IMR-90 (cell line): ENCODE measurements at regions not wholly inside any gene's neighbourhood (a gene's known extent, or its start where the extent isn't known, plus 50 kb on each side); places are given as distances from the start of the nearest gene placed in this dataset.

ENCODE experiments used
- ATAC-seq: fragments of 200-7000 bp; cut with Tn5 transposase; 2 replicates; pipeline ENCODE4 v1.9.1; 2020; ENCODE audit warnings: low read depth, mild to moderate bottlenecking, moderate library complexity
- BruUV-seq: library from RNA; stranded (reverse); fragments of 400-500 nt; replicated peaks from 2 replicates; lab custom pipeline; 2021; lab: Mats Ljungman, UMichigan
- CTCF ChIA-PET: fragments of 300-600 bp; formaldehyde crosslinking; extraction: SDS; loops from one replicate; lab custom pipeline; 2021; ENCODE audit warnings: antibody characterized with exemption; lab: Yijun Ruan, JAX
- POLR2A ChIA-PET: fragments of 300-600 bp; sonication (Branson Sonifier 250); formaldehyde crosslinking; loops from one replicate; lab custom pipeline; 2022; ENCODE audit warnings: antibody characterized with exemption; ENCODE audit not compliant: unreplicated experiment; lab: Charles Lee
- DNase-seq: peaks from one replicate; pipeline ENCODE4 v3.0.0; 2013
- H2AFZ ChIP-seq: replicated peaks from 2 replicates; pipeline ENCODE3; 2013; ENCODE audit warnings: low read length, mild to moderate bottlenecking; ENCODE audit not compliant: poor library complexity
- H2AK5ac ChIP-seq: 2 replicates; pipeline ENCODE4 v1.6.1; 2013; ENCODE audit warnings: low read depth, low read length, inconsistent platforms
- H2AK9ac ChIP-seq: replicated peaks from 2 replicates; pipeline ENCODE3; 2013; ENCODE audit warnings: mild to moderate bottlenecking, low read depth, low read length, moderate library complexity; ENCODE audit not compliant: poor library complexity
- H2BK120ac ChIP-seq: 2 replicates; pipeline ENCODE4 v1.6.1; 2013; ENCODE audit warnings: low read depth, low read length, inconsistent platforms
- H2BK15ac ChIP-seq: 3 replicates; pipeline ENCODE4 v1.6.1; 2013; ENCODE audit warnings: low read depth, low read length, inconsistent platforms
- H2BK20ac ChIP-seq: 2 replicates; pipeline ENCODE4 v1.6.1; 2013; ENCODE audit warnings: low read depth, mild to moderate bottlenecking, inconsistent platforms, low read length, moderate library complexity
- H2BK5ac ChIP-seq: 2 replicates; pipeline ENCODE4 v1.6.1; 2013; ENCODE audit warnings: mild to moderate bottlenecking, low read depth, low read length, inconsistent platforms; ENCODE audit not compliant: poor library complexity, severe bottlenecking
- H3K14ac ChIP-seq: replicated peaks from 2 replicates; pipeline ENCODE4 v1.6.1; 2013; ENCODE audit warnings: low read depth, low read length, inconsistent platforms
- H3K18ac ChIP-seq: 2 replicates; pipeline ENCODE4 v1.6.1; 2013; ENCODE audit warnings: low read depth, low read length, control low read depth
- H3K23ac ChIP-seq: 2 replicates; pipeline ENCODE4 v1.6.1; 2013; ENCODE audit warnings: low read depth, low read length, inconsistent platforms
- H3K27ac ChIP-seq: 2 replicates; pipeline ENCODE4 v1.5.1; 2013; ENCODE audit warnings: mild to moderate bottlenecking, control low read depth, low read length; ENCODE audit not compliant: insufficient read depth
- H3K27me3 ChIP-seq: 2 replicates; pipeline ENCODE4 v1.6.1; 2013; ENCODE audit warnings: low read length; ENCODE audit not compliant: control insufficient read depth, insufficient read depth
- H3K36me3 ChIP-seq: 2 replicates; pipeline ENCODE4 v1.6.1; 2013; ENCODE audit warnings: low read length, mixed read lengths; ENCODE audit not compliant: control insufficient read depth, insufficient read depth
- H3K4ac ChIP-seq: 2 replicates; pipeline ENCODE4 v1.6.1; 2013; ENCODE audit warnings: low read depth, low read length, inconsistent platforms
- H3K4me1 ChIP-seq: 2 replicates; pipeline ENCODE4 v1.6.1; 2013; ENCODE audit warnings: low read length, mixed read lengths; ENCODE audit not compliant: control insufficient read depth, insufficient read depth
- H3K4me2 ChIP-seq: 2 replicates; pipeline ENCODE4 v1.6.1; 2013; ENCODE audit warnings: low read depth, mild to moderate bottlenecking, control low read depth, low read length, moderate library complexity
- H3K4me3 ChIP-seq: 2 replicates; pipeline ENCODE4 v1.5.1; 2013; ENCODE audit warnings: low read depth, mild to moderate bottlenecking, control low read depth, low read length, moderate library complexity; ENCODE audit not compliant: insufficient read depth
- H3K56ac ChIP-seq: 2 replicates; pipeline ENCODE4 v1.6.1; 2013; ENCODE audit warnings: low read length, inconsistent platforms; ENCODE audit not compliant: insufficient read depth; ENCODE audit errors: extremely low read depth
- H3K79me1 ChIP-seq, 2 experiments: 2 replicates each; pipeline ENCODE4 v1.6.1; 2013; ENCODE audit warnings: low read length in 2 of 2, inconsistent platforms in 1 of 2, low read depth in 1 of 2
- H3K9ac ChIP-seq: 2 replicates; pipeline ENCODE4 v1.6.1; 2013; ENCODE audit warnings: low read depth, low read length, control low read depth
- H3K9me1 ChIP-seq: 2 replicates; pipeline ENCODE4 v1.6.1; 2013; ENCODE audit warnings: low read length, inconsistent platforms; ENCODE audit not compliant: insufficient read depth
- H3K9me3 ChIP-seq: 2 replicates; pipeline ENCODE4 v1.6.1; 2013; ENCODE audit warnings: low read length; ENCODE audit not compliant: control insufficient read depth, insufficient read depth
- H4K20me1 ChIP-seq: 2 replicates; pipeline ENCODE4 v1.6.1; 2013; ENCODE audit warnings: low read length, inconsistent platforms; ENCODE audit not compliant: insufficient read depth
- H4K5ac ChIP-seq: 2 replicates; pipeline ENCODE4 v1.6.1; 2013; ENCODE audit warnings: mild to moderate bottlenecking, low read depth, low read length, control low read depth
- H4K8ac ChIP-seq, 2 experiments: 2 replicates each; pipeline ENCODE4 v1.6.1; 2013; ENCODE audit warnings: low read depth in 2 of 2, low read length in 2 of 2, control low read depth in 1 of 2, inconsistent platforms in 1 of 2
- H4K91ac ChIP-seq: 2 replicates; pipeline ENCODE4 v1.6.1; 2013; ENCODE audit warnings: low read depth, low read length, inconsistent platforms; ENCODE audit not compliant: insufficient read depth
- CEBPB ChIP-seq: IDR thresholded peaks from 2 replicates; pipeline ENCODE4 v1.6.1; 2012; ENCODE audit warnings: low read depth, low read length, improper control_type of control experiment
- CHD1 ChIP-seq: IDR thresholded peaks from 2 replicates; pipeline ENCODE4 v1.6.1; 2012; ENCODE audit warnings: low read depth, low read length, improper control_type of control experiment
- FOS ChIP-seq: fragments of 150-350 bp; IDR thresholded peaks from 2 replicates; pipeline ENCODE4 v1.6.1; 2016; ENCODE audit warnings: low read depth, low read length
- MAFK ChIP-seq: IDR thresholded peaks from 2 replicates; pipeline ENCODE4 v1.6.1; 2012; ENCODE audit warnings: low read depth, low read length, improper control_type of control experiment
- MAZ ChIP-seq: IDR thresholded peaks from 2 replicates; pipeline ENCODE4 v1.6.1; 2012; ENCODE audit warnings: low read depth, mild to moderate bottlenecking, low read length, improper control_type of control experiment, moderate library complexity, borderline replicate concordance
- MXI1 ChIP-seq: IDR thresholded peaks from 2 replicates; pipeline ENCODE4 v1.6.1; 2012; ENCODE audit warnings: low read depth, mild to moderate bottlenecking, low read length, moderate library complexity, borderline replicate concordance
- NFE2L2 ChIP-seq: fragments of 150-350 bp; IDR thresholded peaks from 2 replicates; pipeline ENCODE4 v1.6.1; 2016; ENCODE audit warnings: low read depth, mild to moderate bottlenecking, low read length
- POLR2A ChIP-seq: IDR thresholded peaks from 2 replicates; pipeline ENCODE4 v1.6.1; 2012; ENCODE audit warnings: mild to moderate bottlenecking, low read depth, low read length
- RCOR1 ChIP-seq: IDR thresholded peaks from 2 replicates; pipeline ENCODE4 v1.6.1; 2012; ENCODE audit warnings: mild to moderate bottlenecking, low read length, improper control_type of control experiment; ENCODE audit not compliant: insufficient replicate concordance
- RFX5 ChIP-seq: IDR thresholded peaks from 2 replicates; pipeline ENCODE4 v1.8.0; 2012; ENCODE audit warnings: low read depth, mild to moderate bottlenecking, low read length, moderate library complexity
- SMC3 ChIP-seq: fragments of 150-350 bp; IDR thresholded peaks from 2 replicates; pipeline ENCODE4 v1.6.1; 2016; ENCODE audit warnings: low read depth, mild to moderate bottlenecking, antibody characterized with exemption, low read length, moderate library complexity
- WGBS, 2 experiments: methylation state at CpG; one replicate each; pipeline versions ENCODE4 v1.1.5 to v1.1.7; 2013; ENCODE audit warnings: missing lambda C conversion rate in 2 of 2; ENCODE audit not compliant: insufficient read length in 1 of 2; ENCODE audit errors: extremely low coverage in 2 of 2; 5-methylcytosine and 5-hydroxymethylcytosine counted together
- dilution Hi-C: fragments of 300-500 bp; cut with HindIII; formaldehyde crosslinking; loops from one replicate; pipeline ENCODE4 v1.14.3; 2018; ENCODE audit warnings: low sequenced_read_pairs; ENCODE audit not compliant: unreplicated experiment
- in situ Hi-C: fragments of 300-500 bp; cut with MboI; formaldehyde crosslinking; loops from 3 replicates; pipeline ENCODE4 v1.14.3; 2019; ENCODE audit warnings: low sequenced_read_pairs, inconsistent platforms, mixed read lengths
- intact Hi-C: fragments of 100-400 bp; cut with micrococcal nuclease; formaldehyde crosslinking; loops from 2 replicates; pipeline ENCODE4 v1.10.0; 2022
- TF ChIP-seq, protein P1 (sequence below): fragments of 150-350 bp; IDR thresholded peaks from 2 replicates; pipeline ENCODE4 v1.6.1; 2017; ENCODE audit warnings: mild to moderate bottlenecking, antibody characterized with exemption, low read length, low read depth
- TF ChIP-seq, protein P2 (sequence below): fragments of 150-350 bp; IDR thresholded peaks from 2 replicates; pipeline ENCODE4 v1.6.1; 2016; ENCODE audit warnings: low read depth, mild to moderate bottlenecking, low read length, moderate library complexity, borderline replicate concordance
- TF ChIP-seq, protein P3 (sequence below): conservative IDR thresholded peaks from 2 replicates; pipeline ENCODE4 v1.5.1; 2012; ENCODE audit warnings: mild to moderate bottlenecking, low read depth, low read length, improper control_type of control experiment

DNA sequence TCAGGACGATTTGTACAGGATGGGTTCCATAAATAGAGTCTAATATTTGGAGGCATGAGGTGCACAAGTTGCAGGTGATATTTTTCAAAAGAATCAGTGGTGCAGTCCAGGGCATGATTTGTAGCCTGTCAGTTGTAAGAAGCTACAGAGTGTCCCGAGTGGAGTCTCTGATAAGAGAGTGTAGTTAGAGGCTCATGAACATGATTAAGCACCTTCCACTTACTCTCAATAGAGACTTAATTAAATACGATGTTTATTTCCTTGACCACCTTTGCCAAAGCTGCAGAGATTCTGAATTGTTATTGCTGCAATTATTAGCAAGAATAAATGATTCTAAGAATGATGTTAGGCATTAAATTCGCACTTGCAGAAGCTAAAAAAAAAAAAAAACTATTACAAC is 218.4 kb upstream of the LRTM1 start:
- no peak overlapping the region for H3K23ac ChIP-seq
- WGBS, 2 experiments, result no CpG with 5 or more reads among the region's 4 CpGs
- TF ChIP-seq POLR2A (no peak), CEBPB (no peak), RFX5 (no peak), FOS (no peak), SMC3 (no peak), CHD1 (no peak), NFE2L2 (no peak), MAFK (no peak), MXI1 (no peak), RCOR1 (no peak), MAZ (no peak)
- TF ChIP-seq, protein P1, sequence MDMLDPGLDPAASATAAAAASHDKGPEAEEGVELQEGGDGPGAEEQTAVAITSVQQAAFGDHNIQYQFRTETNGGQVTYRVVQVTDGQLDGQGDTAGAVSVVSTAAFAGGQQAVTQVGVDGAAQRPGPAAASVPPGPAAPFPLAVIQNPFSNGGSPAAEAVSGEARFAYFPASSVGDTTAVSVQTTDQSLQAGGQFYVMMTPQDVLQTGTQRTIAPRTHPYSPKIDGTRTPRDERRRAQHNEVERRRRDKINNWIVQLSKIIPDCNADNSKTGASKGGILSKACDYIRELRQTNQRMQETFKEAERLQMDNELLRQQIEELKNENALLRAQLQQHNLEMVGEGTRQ, result no peak
- TF ChIP-seq, protein P2, sequence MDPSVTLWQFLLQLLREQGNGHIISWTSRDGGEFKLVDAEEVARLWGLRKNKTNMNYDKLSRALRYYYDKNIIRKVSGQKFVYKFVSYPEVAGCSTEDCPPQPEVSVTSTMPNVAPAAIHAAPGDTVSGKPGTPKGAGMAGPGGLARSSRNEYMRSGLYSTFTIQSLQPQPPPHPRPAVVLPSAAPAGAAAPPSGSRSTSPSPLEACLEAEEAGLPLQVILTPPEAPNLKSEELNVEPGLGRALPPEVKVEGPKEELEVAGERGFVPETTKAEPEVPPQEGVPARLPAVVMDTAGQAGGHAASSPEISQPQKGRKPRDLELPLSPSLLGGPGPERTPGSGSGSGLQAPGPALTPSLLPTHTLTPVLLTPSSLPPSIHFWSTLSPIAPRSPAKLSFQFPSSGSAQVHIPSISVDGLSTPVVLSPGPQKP, result no peak
- TF ChIP-seq, protein P3, sequence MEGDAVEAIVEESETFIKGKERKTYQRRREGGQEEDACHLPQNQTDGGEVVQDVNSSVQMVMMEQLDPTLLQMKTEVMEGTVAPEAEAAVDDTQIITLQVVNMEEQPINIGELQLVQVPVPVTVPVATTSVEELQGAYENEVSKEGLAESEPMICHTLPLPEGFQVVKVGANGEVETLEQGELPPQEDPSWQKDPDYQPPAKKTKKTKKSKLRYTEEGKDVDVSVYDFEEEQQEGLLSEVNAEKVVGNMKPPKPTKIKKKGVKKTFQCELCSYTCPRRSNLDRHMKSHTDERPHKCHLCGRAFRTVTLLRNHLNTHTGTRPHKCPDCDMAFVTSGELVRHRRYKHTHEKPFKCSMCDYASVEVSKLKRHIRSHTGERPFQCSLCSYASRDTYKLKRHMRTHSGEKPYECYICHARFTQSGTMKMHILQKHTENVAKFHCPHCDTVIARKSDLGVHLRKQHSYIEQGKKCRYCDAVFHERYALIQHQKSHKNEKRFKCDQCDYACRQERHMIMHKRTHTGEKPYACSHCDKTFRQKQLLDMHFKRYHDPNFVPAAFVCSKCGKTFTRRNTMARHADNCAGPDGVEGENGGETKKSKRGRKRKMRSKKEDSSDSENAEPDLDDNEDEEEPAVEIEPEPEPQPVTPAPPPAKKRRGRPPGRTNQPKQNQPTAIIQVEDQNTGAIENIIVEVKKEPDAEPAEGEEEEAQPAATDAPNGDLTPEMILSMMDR, result no peak

More for the DNA sequence above, 218.4 kb upstream of the LRTM1 start:
- Histone ChIP-seq H3K9me3 (no peaks in the 10 kb centered on the region), H4K8ac (no peak overlapping the region), H3K27me3 (no peaks in the 10 kb centered on the region), H2AFZ (no peak overlapping the region), H3K14ac (no peak overlapping the region), H2BK5ac (no peak overlapping the region), H3K36me3 (no peaks in the 10 kb centered on the region), H2BK120ac (no peak overlapping the region), H3K56ac (no peak overlapping the region), H4K5ac (no peak overlapping the region), H4K91ac (no peak overlapping the region), H3K4me3 (no peak overlapping the region), H2AK5ac (no peak overlapping the region), H2AK9ac (no peak overlapping the region), H3K4me2 (no peak overlapping the region), H3K27ac (no peak overlapping the region), H4K20me1 (no peaks in the 10 kb centered on the region), H3K4me1 (peaks cover 8% of the 10 kb centered on the region), H3K18ac (no peak overlapping the region), H2BK20ac (no peak overlapping the region), H2BK15ac (no peak overlapping the region), H3K9ac (no peak overlapping the region), H3K79me1 (no peaks in the 10 kb centered on the region), H3K9me1 (peaks cover 8% of the 10 kb centered on the region; the same call in 1 of the 2 replicates), H3K4ac (no peak overlapping the region)
- CTCF ChIA-PET, result no interaction called here
- DNase-seq, result no peak
- no peak for ATAC-seq
- dilution Hi-C loops (no loop called here), intact Hi-C loops (no loop called here), in situ Hi-C loops (no loop called here)
- POLR2A ChIA-PET, result no interaction called here
- no TSS peak for BruUV-seq
